ENCODE measurements at regions not wholly inside any gene's neighbourhood (a gene's known extent, or its start where the extent isn't known, plus 50 kb on each side); places are given as distances from the start of the nearest gene placed in this dataset.

DNA sequence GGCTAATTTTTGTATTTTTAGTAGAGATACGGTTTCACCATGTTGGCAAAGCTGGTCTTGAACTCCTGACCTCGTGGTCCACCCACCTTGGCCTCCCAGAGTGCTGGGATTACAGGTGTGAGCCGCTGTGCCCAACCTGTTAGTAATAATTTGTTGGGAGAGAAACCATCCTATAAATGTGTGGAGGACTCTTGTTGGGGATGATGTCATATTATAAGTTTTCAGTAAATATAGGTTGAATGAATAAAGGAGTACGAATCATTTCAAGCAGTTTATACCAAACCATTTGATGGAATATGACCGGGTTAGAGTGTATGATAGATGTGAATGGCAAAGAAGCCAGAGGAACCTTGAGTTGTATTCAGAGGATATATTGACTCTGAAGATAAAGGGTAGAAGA lies 240.8 kb downstream of the SAMD5 start:
- no peaks in the 10 kb centered on the region for H3K27me3 ChIP-seq
- peaks cover 0 to 6% (median 0%) of the 10 kb centered on the region in 11 donors for H3K9me3 ChIP-seq
- no peaks in the 10 kb centered on the region for H3K36me3 ChIP-seq
- no peak for ATAC-seq
- no peaks in the 10 kb centered on the region for H3K4me1 ChIP-seq
- H3K4me3 ChIP-seq, result no peak overlapping the region
- DNase-seq, result no peak
- intact Hi-C loops (cut with DNase I), result no loop called here
- H3K27ac ChIP-seq, result no peak overlapping the region
- TF ChIP-seq, protein P1, sequence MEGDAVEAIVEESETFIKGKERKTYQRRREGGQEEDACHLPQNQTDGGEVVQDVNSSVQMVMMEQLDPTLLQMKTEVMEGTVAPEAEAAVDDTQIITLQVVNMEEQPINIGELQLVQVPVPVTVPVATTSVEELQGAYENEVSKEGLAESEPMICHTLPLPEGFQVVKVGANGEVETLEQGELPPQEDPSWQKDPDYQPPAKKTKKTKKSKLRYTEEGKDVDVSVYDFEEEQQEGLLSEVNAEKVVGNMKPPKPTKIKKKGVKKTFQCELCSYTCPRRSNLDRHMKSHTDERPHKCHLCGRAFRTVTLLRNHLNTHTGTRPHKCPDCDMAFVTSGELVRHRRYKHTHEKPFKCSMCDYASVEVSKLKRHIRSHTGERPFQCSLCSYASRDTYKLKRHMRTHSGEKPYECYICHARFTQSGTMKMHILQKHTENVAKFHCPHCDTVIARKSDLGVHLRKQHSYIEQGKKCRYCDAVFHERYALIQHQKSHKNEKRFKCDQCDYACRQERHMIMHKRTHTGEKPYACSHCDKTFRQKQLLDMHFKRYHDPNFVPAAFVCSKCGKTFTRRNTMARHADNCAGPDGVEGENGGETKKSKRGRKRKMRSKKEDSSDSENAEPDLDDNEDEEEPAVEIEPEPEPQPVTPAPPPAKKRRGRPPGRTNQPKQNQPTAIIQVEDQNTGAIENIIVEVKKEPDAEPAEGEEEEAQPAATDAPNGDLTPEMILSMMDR (IDR thresholded peaks at IDR 0.05), result no peak
- WGBS, 2 donors, result 83 to 85% methylated on average over 5 of the region's 5 CpGs

DNA sequence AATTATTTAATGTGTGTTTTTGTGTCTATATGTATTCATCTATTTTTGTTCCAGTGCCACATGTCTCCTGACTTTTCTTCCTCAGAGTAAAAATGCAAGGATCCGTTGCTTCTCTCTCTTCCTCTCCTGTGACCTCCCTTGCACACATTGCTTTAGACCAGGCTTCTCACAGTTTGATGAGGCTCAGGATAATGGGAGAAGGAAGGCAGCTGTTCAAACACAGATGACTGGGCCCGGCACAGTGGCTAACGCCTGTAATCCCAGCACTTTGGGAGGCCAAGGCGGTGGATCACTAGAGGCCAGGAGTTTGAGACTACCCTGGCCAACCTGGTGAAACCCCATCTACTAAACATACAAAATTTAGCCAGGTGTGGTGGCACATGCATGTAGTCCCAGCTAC lies 241.9 kb downstream of the SAMD5 start:
- Histone ChIP-seq H3K27ac (no peak overlapping the region), H3K27me3 (no peaks in the 10 kb centered on the region), H3K4me1 (no peaks in the 10 kb centered on the region), H3K36me3 (no peaks in the 10 kb centered on the region), H3K9me3 (peaks cover 0 to 17% (median 6%) of the 10 kb centered on the region in 11 donors), H3K4me3 (no peak overlapping the region)
- no peak for DNase-seq
- ATAC-seq, result no peak
- TF ChIP-seq, protein P1 (IDR thresholded peaks at IDR 0.05), result no peak
- intact Hi-C loops (cut with DNase I), result no loop called here
- 85 to 88% methylated on average over 4 of the region's 4 CpGs for WGBS, 2 donors

DNA sequence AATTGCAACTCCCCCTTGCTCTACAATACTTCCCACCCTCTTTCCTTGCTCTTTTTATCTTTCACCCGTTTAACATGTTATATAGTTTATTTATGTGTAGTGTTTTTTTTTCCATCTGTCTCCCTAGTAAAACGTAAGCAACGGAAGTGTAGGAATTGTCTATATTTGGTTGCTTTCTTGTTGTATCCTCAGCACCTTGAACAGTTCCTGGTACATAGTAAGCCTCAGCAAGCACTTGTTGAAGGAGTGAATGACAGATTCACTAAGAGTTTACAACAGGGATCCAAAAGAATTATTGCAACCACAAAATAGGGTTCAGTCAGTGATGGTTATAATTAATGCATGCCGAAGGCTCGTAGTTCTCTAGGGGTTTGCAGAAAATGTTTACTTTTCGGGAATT lies 242.7 kb downstream of the SAMD5 start:
- TF ChIP-seq, protein P1 (IDR thresholded peaks at IDR 0.05), result no peak
- H3K9me3 ChIP-seq, result peaks cover 0 to 17% (median 6%) of the 10 kb centered on the region in 11 donors
- no peaks in the 10 kb centered on the region for H3K4me1 ChIP-seq
- no peaks in the 10 kb centered on the region for H3K36me3 ChIP-seq
- ATAC-seq (no peak), DNase-seq (no peak)
- intact Hi-C loops (cut with DNase I), result no loop called here
- no peaks in the 10 kb centered on the region for H3K27me3 ChIP-seq
- no peak overlapping the region for H3K4me3 ChIP-seq
- H3K27ac ChIP-seq, result no peak overlapping the region
- WGBS, 2 donors, result 76% methylated on average over 6 of the region's 6 CpGs

DNA sequence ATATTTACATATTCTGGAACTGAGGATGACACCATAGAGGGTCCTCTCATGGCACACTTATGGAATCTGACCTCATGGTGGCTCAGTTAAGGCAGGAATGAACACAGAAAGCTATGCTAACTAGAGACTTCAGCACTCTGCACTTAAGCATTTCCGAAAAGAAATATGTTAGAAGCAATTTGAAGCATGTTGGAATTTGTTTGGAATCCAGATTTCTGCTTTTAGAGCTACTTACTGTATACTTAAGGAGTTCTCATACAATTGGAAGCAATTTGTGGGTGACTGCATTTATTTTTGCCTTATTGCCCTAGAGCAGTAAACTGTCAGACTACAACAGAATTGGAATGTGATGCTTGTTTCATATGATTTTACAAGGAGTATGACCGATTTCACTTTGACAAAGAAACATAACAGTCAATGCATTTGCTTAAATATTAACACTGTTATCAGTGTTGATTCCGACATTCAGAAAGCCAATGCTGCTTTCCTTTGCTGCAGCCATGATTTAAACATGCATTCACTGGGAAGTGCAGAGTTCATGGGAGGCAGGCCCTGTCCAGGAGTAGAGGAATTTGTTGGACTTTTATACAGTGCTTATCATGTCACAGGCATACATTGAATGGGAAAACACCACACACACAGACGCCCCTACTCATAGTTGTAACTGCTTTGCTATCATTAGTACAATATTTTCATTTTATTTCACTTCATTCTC lies 244.4 kb downstream of the SAMD5 start:
- TF ChIP-seq, protein P1 (IDR thresholded peaks at IDR 0.05), result no peak
- H3K27me3 ChIP-seq, result no peaks in the 10 kb centered on the region
- H3K4me3 ChIP-seq, result no peak overlapping the region
- intact Hi-C loops (cut with DNase I), result no loop called here
- no peak for DNase-seq
- 74 to 77% methylated on average over 4 of the region's 4 CpGs for WGBS, 2 donors
- H3K36me3 ChIP-seq, result no peaks in the 10 kb centered on the region
- peaks cover 0 to 17% (median 6%) of the 10 kb centered on the region in 11 donors for H3K9me3 ChIP-seq
- no peaks in the 10 kb centered on the region for H3K4me1 ChIP-seq
- ATAC-seq, result no peak
- no peak overlapping the region for H3K27ac ChIP-seq

Data from heart right ventricle (tissue), 16 donors.